ENCODE measurements at regions not wholly inside any gene's neighbourhood (a gene's known extent, or its start where the extent isn't known, plus 50 kb on each side); places are given as distances from the start of the nearest gene placed in this dataset.
A peak's percentile ranks its signal among the peaks of the same experiment; 100 is the strongest.

DNA sequence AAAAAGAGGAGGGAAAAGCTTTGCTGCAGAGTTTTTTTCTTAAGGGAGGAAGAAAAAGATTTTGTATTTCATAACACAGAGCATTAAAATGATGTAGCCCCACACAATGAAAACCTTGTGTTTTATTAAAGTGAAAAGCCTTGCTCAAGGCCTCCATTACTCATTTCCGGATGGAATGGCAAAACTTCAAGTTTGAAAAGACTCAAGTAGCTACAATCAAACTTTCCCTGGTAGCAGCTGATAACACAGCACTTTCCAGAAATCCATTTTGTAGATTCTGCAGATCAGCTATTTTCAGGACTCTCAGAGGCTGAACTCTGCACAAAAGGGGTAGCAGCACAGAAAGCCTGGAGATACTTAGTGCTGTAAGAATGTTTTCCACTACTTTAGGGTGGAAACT lies 374.8 kb downstream of the NFIB start:
- H3K36me3 ChIP-seq (ENCODE audit: control insufficient read depth, insufficient read depth, low read length) = no peaks in the 10 kb centered on the region
- no peaks in the 10 kb centered on the region for H4K20me1 ChIP-seq (ENCODE audit: control insufficient read depth, extremely low read depth, insufficient read depth, low read length)
- H3K4me3 ChIP-seq (replicated peaks in 1 of 4; ENCODE audit: control extremely low read depth in 1 of 4, insufficient read depth in 1 of 4, low read depth in 3 of 4, low read length in 4 of 4) = no peak overlapping the region
- H3K27me3 ChIP-seq (ENCODE audit: control insufficient read depth, insufficient read depth, low read length) = no peaks in the 10 kb centered on the region
- H3K4me2 ChIP-seq (ENCODE audit: extremely low read depth, insufficient read depth, low read length) = no peak overlapping the region
- TF ChIP-seq EZH2 (IDR thresholded peaks at IDR 0.05; ENCODE audit: low read length, missing control alignments) = no peak
- TF ChIP-seq, protein P1, sequence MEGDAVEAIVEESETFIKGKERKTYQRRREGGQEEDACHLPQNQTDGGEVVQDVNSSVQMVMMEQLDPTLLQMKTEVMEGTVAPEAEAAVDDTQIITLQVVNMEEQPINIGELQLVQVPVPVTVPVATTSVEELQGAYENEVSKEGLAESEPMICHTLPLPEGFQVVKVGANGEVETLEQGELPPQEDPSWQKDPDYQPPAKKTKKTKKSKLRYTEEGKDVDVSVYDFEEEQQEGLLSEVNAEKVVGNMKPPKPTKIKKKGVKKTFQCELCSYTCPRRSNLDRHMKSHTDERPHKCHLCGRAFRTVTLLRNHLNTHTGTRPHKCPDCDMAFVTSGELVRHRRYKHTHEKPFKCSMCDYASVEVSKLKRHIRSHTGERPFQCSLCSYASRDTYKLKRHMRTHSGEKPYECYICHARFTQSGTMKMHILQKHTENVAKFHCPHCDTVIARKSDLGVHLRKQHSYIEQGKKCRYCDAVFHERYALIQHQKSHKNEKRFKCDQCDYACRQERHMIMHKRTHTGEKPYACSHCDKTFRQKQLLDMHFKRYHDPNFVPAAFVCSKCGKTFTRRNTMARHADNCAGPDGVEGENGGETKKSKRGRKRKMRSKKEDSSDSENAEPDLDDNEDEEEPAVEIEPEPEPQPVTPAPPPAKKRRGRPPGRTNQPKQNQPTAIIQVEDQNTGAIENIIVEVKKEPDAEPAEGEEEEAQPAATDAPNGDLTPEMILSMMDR (conservative IDR thresholded peaks at IDR 0.05 in 1 of 2, IDR thresholded peaks at IDR 0.05 in 1 of 2; ENCODE audit: low read depth in 1 of 2, low read length in 2 of 2) = no peak
- peak; percentile 90 to 92 for DNase-seq (ENCODE audit: low read depth in 2 of 2)
- H3K9ac ChIP-seq (ENCODE audit: insufficient read depth, low read length) = no peak overlapping the region
- no peaks in the 10 kb centered on the region for H3K79me2 ChIP-seq (ENCODE audit: control insufficient read depth, insufficient read depth, low read length)
- peaks cover 5% of the 10 kb centered on the region for H3K4me1 ChIP-seq (ENCODE audit: control insufficient read depth, extremely low read depth, insufficient read depth, low read length)
- H2AFZ ChIP-seq (ENCODE audit: low read length) = no peak overlapping the region
- no peaks in the 10 kb centered on the region for H3K9me3 ChIP-seq (ENCODE audit: control insufficient read depth, insufficient read depth, low read depth, low read length)
- H3K27ac ChIP-seq (ENCODE audit: insufficient read depth, low read length) = no peak overlapping the region

DNA sequence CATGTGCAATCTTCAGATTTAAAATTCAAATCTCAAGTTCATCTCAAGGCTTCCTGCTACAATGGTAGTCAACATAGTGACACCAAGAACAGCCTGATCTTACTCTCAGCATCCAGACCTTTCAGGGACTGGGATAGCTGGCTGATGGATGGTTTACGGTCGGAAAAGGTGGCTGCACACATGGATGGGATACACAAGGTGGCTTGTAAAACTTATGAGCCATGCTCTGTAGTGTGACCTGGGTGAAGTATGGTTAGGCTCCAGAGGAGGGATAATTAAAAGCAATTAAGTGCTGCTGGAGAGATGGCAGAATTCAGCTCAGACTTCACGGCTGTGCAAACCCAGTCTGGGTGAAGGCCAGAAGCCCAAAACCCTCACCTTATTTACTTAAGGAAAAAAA lies 379.5 kb downstream of the NFIB start:
- Histone ChIP-seq H2AFZ (ENCODE audit: low read length) (no peak overlapping the region), H3K9ac (ENCODE audit: insufficient read depth, low read length) (no peak overlapping the region), H3K4me2 (ENCODE audit: extremely low read depth, insufficient read depth, low read length) (no peak overlapping the region), H3K27ac (ENCODE audit: insufficient read depth, low read length) (no peak overlapping the region), H3K36me3 (ENCODE audit: control insufficient read depth, insufficient read depth, low read length) (no peaks in the 10 kb centered on the region), H3K9me3 (ENCODE audit: control insufficient read depth, insufficient read depth, low read depth, low read length) (no peaks in the 10 kb centered on the region), H3K4me3 (replicated peaks in 1 of 4; ENCODE audit: control extremely low read depth in 1 of 4, insufficient read depth in 1 of 4, low read depth in 3 of 4, low read length in 4 of 4) (no peak overlapping the region), H3K27me3 (ENCODE audit: control insufficient read depth, insufficient read depth, low read length) (no peaks in the 10 kb centered on the region), H3K79me2 (ENCODE audit: control insufficient read depth, insufficient read depth, low read length) (no peaks in the 10 kb centered on the region), H3K4me1 (ENCODE audit: control insufficient read depth, extremely low read depth, insufficient read depth, low read length) (no peaks in the 10 kb centered on the region), H4K20me1 (ENCODE audit: control insufficient read depth, extremely low read depth, insufficient read depth, low read length) (no peaks in the 10 kb centered on the region)
- TF ChIP-seq, protein P1 (conservative IDR thresholded peaks at IDR 0.05 in 1 of 2, IDR thresholded peaks at IDR 0.05 in 1 of 2; ENCODE audit: low read depth in 1 of 2, low read length in 2 of 2) = no peak
- no peak for TF ChIP-seq EZH2 (IDR thresholded peaks at IDR 0.05; ENCODE audit: low read length, missing control alignments)
- no peak for DNase-seq (ENCODE audit: low read depth in 2 of 2)

- Histone ChIP-seq H3K36me3 (ENCODE audit: control insufficient read depth, insufficient read depth, low read length) (no peaks in the 10 kb centered on the region), H2AFZ (ENCODE audit: low read length) (no peak overlapping the region), H3K4me3 (replicated peaks in 1 of 4; ENCODE audit: control extremely low read depth in 1 of 4, insufficient read depth in 1 of 4, low read depth in 3 of 4, low read length in 4 of 4) (no peak overlapping the region), H3K9ac (ENCODE audit: insufficient read depth, low read length) (no peak overlapping the region), H3K27ac (ENCODE audit: insufficient read depth, low read length) (no peak overlapping the region), H3K27me3 (ENCODE audit: control insufficient read depth, insufficient read depth, low read length) (no peaks in the 10 kb centered on the region), H3K4me2 (ENCODE audit: extremely low read depth, insufficient read depth, low read length) (no peak overlapping the region), H4K20me1 (ENCODE audit: control insufficient read depth, extremely low read depth, insufficient read depth, low read length) (no peaks in the 10 kb centered on the region), H3K79me2 (ENCODE audit: control insufficient read depth, insufficient read depth, low read length) (no peaks in the 10 kb centered on the region), H3K4me1 (ENCODE audit: control insufficient read depth, extremely low read depth, insufficient read depth, low read length) (no peaks in the 10 kb centered on the region), H3K9me3 (ENCODE audit: control insufficient read depth, insufficient read depth, low read depth, low read length) (no peaks in the 10 kb centered on the region)
- DNase-seq (ENCODE audit: low read depth in 2 of 2) = no peak
- no peak for TF ChIP-seq EZH2 (IDR thresholded peaks at IDR 0.05; ENCODE audit: low read length, missing control alignments)
- TF ChIP-seq, protein P1 (conservative IDR thresholded peaks at IDR 0.05 in 1 of 2, IDR thresholded peaks at IDR 0.05 in 1 of 2; ENCODE audit: low read depth in 1 of 2, low read length in 2 of 2) = no peak
These were observed 380.7 kb downstream of the NFIB start for GRCh38 chr9:13933268-13933656.
